ENCODE measurements at regions not wholly inside any gene's neighbourhood (a gene's known extent, or its start where the extent isn't known, plus 50 kb on each side); places are given as distances from the start of the nearest gene placed in this dataset.

DNA sequence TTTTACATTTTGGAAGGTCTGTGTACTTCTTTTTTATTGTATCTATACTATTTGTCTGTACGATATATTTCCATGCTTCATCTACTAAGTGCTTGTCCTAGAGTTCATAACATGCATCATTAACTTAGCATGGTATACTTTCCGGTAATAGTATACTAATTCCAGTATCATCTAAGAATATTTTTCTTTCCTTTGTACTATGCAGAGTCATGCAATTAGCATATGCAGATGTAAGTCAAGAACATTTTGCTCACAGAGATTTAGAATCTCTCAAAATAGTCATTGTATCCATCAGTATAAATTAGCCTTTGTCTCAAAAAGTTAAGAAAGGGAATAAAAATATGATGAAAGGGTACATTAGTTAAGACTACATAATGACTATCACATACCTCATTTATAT is 770.4 kb upstream of the GRAMD2B start:
- TF ChIP-seq BCLAF1 (IDR thresholded peaks at IDR 0.05) (no peak), BRCA1 (IDR thresholded peaks at IDR 0.05; ENCODE audit: low read depth, low read length) (no peak), POLR2AphosphoS5 (IDR thresholded peaks at IDR 0.05; ENCODE audit: low read length) (no peak), LARP7 (IDR thresholded peaks at IDR 0.05) (no peak), ESRRA (IDR thresholded peaks at IDR 0.05; ENCODE audit: low read length) (no peak), USF2 (IDR thresholded peaks at IDR 0.05; ENCODE audit: borderline replicate concordance, low read depth, low read length) (no peak)
- TF ChIP-seq, protein P1, sequence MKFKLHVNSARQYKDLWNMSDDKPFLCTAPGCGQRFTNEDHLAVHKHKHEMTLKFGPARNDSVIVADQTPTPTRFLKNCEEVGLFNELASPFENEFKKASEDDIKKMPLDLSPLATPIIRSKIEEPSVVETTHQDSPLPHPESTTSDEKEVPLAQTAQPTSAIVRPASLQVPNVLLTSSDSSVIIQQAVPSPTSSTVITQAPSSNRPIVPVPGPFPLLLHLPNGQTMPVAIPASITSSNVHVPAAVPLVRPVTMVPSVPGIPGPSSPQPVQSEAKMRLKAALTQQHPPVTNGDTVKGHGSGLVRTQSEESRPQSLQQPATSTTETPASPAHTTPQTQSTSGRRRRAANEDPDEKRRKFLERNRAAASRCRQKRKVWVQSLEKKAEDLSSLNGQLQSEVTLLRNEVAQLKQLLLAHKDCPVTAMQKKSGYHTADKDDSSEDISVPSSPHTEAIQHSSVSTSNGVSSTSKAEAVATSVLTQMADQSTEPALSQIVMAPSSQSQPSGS (IDR thresholded peaks at IDR 0.05; ENCODE audit: low read length): no peak
- TF ChIP-seq, protein P2, sequence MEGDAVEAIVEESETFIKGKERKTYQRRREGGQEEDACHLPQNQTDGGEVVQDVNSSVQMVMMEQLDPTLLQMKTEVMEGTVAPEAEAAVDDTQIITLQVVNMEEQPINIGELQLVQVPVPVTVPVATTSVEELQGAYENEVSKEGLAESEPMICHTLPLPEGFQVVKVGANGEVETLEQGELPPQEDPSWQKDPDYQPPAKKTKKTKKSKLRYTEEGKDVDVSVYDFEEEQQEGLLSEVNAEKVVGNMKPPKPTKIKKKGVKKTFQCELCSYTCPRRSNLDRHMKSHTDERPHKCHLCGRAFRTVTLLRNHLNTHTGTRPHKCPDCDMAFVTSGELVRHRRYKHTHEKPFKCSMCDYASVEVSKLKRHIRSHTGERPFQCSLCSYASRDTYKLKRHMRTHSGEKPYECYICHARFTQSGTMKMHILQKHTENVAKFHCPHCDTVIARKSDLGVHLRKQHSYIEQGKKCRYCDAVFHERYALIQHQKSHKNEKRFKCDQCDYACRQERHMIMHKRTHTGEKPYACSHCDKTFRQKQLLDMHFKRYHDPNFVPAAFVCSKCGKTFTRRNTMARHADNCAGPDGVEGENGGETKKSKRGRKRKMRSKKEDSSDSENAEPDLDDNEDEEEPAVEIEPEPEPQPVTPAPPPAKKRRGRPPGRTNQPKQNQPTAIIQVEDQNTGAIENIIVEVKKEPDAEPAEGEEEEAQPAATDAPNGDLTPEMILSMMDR (IDR thresholded peaks at IDR 0.05 in 2 of 3, conservative IDR thresholded peaks at IDR 0.05 in 1 of 3; ENCODE audit: control insufficient read depth in 2 of 3, extremely low read depth in 1 of 3, insufficient read depth in 1 of 3, low read depth in 3 of 3, low read length in 3 of 3): no peak

Data from GM12878 (cell line).